ENCODE measurements at regions not wholly inside any gene's neighbourhood (a gene's known extent, or its start where the extent isn't known, plus 50 kb on each side); places are given as distances from the start of the nearest gene placed in this dataset.
A peak's percentile ranks its signal among the peaks of the same experiment; 100 is the strongest.

DNA sequence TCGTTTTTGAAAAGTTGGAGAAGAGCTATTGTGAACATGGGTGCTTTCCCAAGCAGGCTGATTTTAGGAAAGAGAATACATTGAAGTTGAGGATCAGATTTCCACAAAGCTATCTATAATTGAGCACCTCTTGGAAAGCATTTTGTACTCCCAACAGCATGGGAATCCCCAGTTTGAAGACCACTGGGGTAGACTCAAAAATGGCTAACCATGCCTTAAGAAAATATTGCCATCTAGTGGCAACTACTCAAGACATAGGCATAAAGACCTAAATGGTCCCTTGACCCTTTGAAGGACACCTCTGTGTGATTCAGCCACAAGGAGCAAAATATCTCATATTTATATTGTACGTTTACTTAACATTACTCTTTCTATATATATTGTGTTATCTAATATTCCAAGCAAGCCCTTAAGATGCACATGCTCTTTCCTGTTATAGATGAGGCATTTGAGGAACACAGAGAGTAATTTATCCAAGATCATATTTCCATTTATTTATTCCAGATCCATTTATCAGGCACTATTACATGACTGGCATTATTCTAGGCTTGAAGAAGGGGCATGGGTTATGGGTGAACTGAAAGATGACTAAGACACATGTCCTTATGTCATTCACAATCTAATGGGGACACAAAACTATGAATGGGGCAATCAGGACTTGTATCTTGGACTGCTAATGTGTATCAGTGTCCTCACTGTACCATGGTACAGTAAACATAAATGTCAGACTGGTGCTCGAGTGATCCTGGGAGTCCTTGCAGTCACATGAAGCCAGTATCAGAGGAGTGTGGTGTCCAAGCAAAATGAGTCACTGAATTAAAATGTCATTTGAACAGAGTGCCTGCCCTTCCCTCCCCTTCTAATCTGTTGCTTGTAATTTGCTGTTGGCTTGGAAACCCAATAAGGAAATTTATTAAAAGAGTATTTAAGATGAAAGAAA, 121.0 kb upstream of the XPO1 start:
- TF ChIP-seq, protein P1, sequence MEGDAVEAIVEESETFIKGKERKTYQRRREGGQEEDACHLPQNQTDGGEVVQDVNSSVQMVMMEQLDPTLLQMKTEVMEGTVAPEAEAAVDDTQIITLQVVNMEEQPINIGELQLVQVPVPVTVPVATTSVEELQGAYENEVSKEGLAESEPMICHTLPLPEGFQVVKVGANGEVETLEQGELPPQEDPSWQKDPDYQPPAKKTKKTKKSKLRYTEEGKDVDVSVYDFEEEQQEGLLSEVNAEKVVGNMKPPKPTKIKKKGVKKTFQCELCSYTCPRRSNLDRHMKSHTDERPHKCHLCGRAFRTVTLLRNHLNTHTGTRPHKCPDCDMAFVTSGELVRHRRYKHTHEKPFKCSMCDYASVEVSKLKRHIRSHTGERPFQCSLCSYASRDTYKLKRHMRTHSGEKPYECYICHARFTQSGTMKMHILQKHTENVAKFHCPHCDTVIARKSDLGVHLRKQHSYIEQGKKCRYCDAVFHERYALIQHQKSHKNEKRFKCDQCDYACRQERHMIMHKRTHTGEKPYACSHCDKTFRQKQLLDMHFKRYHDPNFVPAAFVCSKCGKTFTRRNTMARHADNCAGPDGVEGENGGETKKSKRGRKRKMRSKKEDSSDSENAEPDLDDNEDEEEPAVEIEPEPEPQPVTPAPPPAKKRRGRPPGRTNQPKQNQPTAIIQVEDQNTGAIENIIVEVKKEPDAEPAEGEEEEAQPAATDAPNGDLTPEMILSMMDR (conservative IDR thresholded peaks at IDR 0.05 in 1 of 2, IDR thresholded peaks at IDR 0.05 in 1 of 2; ENCODE audit: extremely low read depth in 1 of 2, insufficient read depth in 1 of 2, low read depth in 1 of 2, low read length in 2 of 2) = peak; percentile 65 to 66
- TF ChIP-seq EZH2 (IDR thresholded peaks at IDR 0.05; ENCODE audit: borderline replicate concordance, low read length) = no peak
